Thoracic aorta (tissue), 2 donors: ENCODE measurements at regions not wholly inside any gene's neighbourhood (a gene's known extent, or its start where the extent isn't known, plus 50 kb on each side); places are given as distances from the start of the nearest gene placed in this dataset.
A peak's percentile ranks its signal among the peaks of the same experiment; 100 is the strongest.

Experiments used
- ATAC-seq: fragments of 150-250 bp; one replicate; pipeline ENCODE4 v1.8.0; 2017; ENCODE audit warnings: low read depth; ENCODE audit not compliant: insufficient number of reproducible peaks, low FRiP score
- DNase-seq: peaks from one replicate; pipeline ENCODE4 v3.0.0-alpha.2; 2020; ENCODE audit warnings: low spot score
- H3K27ac ChIP-seq, 2 donors: fragments of 200-600 bp; sonication (generic); 1 replicate in 1 of 2; 2 replicates in 1 of 2; pipeline ENCODE4 v1.5.1; 2016; ENCODE audit warnings: mild to moderate bottlenecking in 2 of 2, moderate library complexity in 2 of 2
- H3K27me3 ChIP-seq: fragments of 200-600 bp; sonication (generic); replicated peaks from 2 replicates; pipeline ENCODE4 v1.6.0; 2016; ENCODE audit warnings: mild to moderate bottlenecking; ENCODE audit not compliant: insufficient read depth
- H3K36me3 ChIP-seq: fragments of 200-600 bp; sonication (generic); one replicate; pipeline ENCODE4 v1.5.1; 2016
- H3K4me1 ChIP-seq, 2 donors: fragments of 200-600 bp; sonication (generic); 1 replicate in 1 of 2; 2 replicates in 1 of 2; pipeline versions ENCODE4 v1.5.1 to v1.6.0; 2016; ENCODE audit warnings: low read depth in 2 of 2, mild to moderate bottlenecking in 1 of 2; ENCODE audit not compliant: control insufficient read depth in 1 of 2
- H3K4me3 ChIP-seq: fragments of 200-600 bp; sonication (generic); 2 replicates; pipeline ENCODE4 v1.5.1; 2016; ENCODE audit warnings: mild to moderate bottlenecking
- H3K9me3 ChIP-seq: fragments of 200-600 bp; sonication (generic); 2 replicates; pipeline ENCODE4 v1.5.1; 2016
- CTCF ChIP-seq: fragments of 200-600 bp; sonication (generic); IDR thresholded peaks from one replicate; pipeline ENCODE4 v1.5.1; 2019; ENCODE audit warnings: antibody characterized with exemption

- peaks cover 9 to 10% of the 10 kb centered on the region in 2 donors for H3K4me1 ChIP-seq
- no peak for TF ChIP-seq CTCF
- no peak overlapping the region for H3K4me3 ChIP-seq
- no peak overlapping the region for H3K27ac ChIP-seq
- no peaks in the 10 kb centered on the region for H3K36me3 ChIP-seq
- DNase-seq, result no peak
- no peak for ATAC-seq
- H3K9me3 ChIP-seq, result peaks cover 6% of the 10 kb centered on the region
- H3K27me3 ChIP-seq, result no peaks in the 10 kb centered on the region
Measured at GRCh38 chr3:194067949-194068362, 68.0 kb upstream of the HES1 start.

- no peak overlapping the region for H3K27ac ChIP-seq
- peaks cover 6% of the 10 kb centered on the region for H3K9me3 ChIP-seq
- peaks cover 9 to 10% of the 10 kb centered on the region in 2 donors for H3K4me1 ChIP-seq
- ATAC-seq (no peak), DNase-seq (no peak)
- no peak overlapping the region for H3K4me3 ChIP-seq
- H3K36me3 ChIP-seq, result no peaks in the 10 kb centered on the region
- no peaks in the 10 kb centered on the region for H3K27me3 ChIP-seq
- TF ChIP-seq CTCF, result no peak
Measured at GRCh38 chr3:194069421-194070219, 66.3 kb upstream of the HES1 start.

GRCh38 chr3:194070220-194070633, 65.7 kb upstream of the HES1 start:
- no peaks in the 10 kb centered on the region for H3K27me3 ChIP-seq
- no peak for ATAC-seq
- peaks cover 6% of the 10 kb centered on the region for H3K9me3 ChIP-seq
- no peak for TF ChIP-seq CTCF
- H3K4me3 ChIP-seq, result peak overlapping the region; percentile 74
- no peaks in the 10 kb centered on the region for H3K36me3 ChIP-seq
- H3K4me1 ChIP-seq, result peaks cover 9 to 10% of the 10 kb centered on the region in 2 donors
- DNase-seq, result no peak
- H3K27ac ChIP-seq, result peak overlapping the region in 1 of 2 donors; percentile 74

- DNase-seq (peak; percentile 66), ATAC-seq (peak; percentile 85)
- peaks cover 6% of the 10 kb centered on the region for H3K9me3 ChIP-seq
- H3K4me3 ChIP-seq, result peak overlapping the region; percentile 74
- peaks cover 9 to 10% of the 10 kb centered on the region in 2 donors for H3K4me1 ChIP-seq
- no peaks in the 10 kb centered on the region for H3K27me3 ChIP-seq
- no peak for TF ChIP-seq CTCF
- no peaks in the 10 kb centered on the region for H3K36me3 ChIP-seq
- H3K27ac ChIP-seq, result peak overlapping the region in 1 of 2 donors; percentile 74
Measured at GRCh38 chr3:194070634-194071409, 65.1 kb upstream of the HES1 start.

GRCh38 chr3:194072097-194072428, 63.9 kb upstream of the HES1 start:
- H3K27ac ChIP-seq, result no peak overlapping the region
- DNase-seq (no peak), ATAC-seq (no peak)
- no peaks in the 10 kb centered on the region for H3K36me3 ChIP-seq
- H3K4me3 ChIP-seq, result no peak overlapping the region
- no peaks in the 10 kb centered on the region for H3K27me3 ChIP-seq
- H3K4me1 ChIP-seq, result peaks cover 9 to 10% of the 10 kb centered on the region in 2 donors
- no peak for TF ChIP-seq CTCF
- H3K9me3 ChIP-seq, result peaks cover 4% of the 10 kb centered on the region
